MM.1S (cell line): ENCODE measurements at regions not wholly inside any gene's neighbourhood (a gene's known extent, or its start where the extent isn't known, plus 50 kb on each side); places are given as distances from the start of the nearest gene placed in this dataset.
"Not testable (repeated sequence)": the region's sequence is repeated elsewhere in the genome, so short reads cannot be mapped to it uniquely, and the experiment has no call there.

Source experiments
- CTCF ChIP-seq: fragments of 300-600 bp; sonication (generic); IDR thresholded peaks from 2 replicates; pipeline ENCODE4 v1.5.1; 2016; ENCODE audit warnings: antibody characterized with exemption, low read length, mixed read lengths
- EZH2 ChIP-seq: fragments of 300-600 bp; sonication (generic); optimal IDR thresholded peaks from 2 replicates; pipeline ENCODE3; 2017; ENCODE audit warnings: low read depth, mild to moderate bottlenecking, antibody characterized with exemption, low read length, mixed read lengths

- not testable (repeated sequence) for TF ChIP-seq CTCF, EZH2
These were observed 197.4 kb upstream of the POTEB2 start for GRCh38 chr15:21063512-21063911.
